DOHH2 (cell line): ENCODE measurements at regions not wholly inside any gene's neighbourhood (a gene's known extent, or its start where the extent isn't known, plus 50 kb on each side); places are given as distances from the start of the nearest gene placed in this dataset.

Source experiments
- H3F3A ChIP-seq: fragments of 200-600 bp; sonication (generic), shearing (Covaris generic); 2 replicates; pipeline ENCODE4 v1.6.0; 2016; ENCODE audit warnings: antibody characterized with exemption, mild to moderate bottlenecking; ENCODE audit not compliant: control insufficient read depth, insufficient read depth
- H3K27ac ChIP-seq: fragments of 200-600 bp; sonication (generic); 2 replicates; pipeline ENCODE4 v1.5.1; 2014; ENCODE audit warnings: low read depth, mild to moderate bottlenecking, low read length, moderate library complexity
- H3K27me3 ChIP-seq: fragments of 200-600 bp; sonication (generic); 2 replicates; pipeline ENCODE4 v1.6.1; 2014; ENCODE audit warnings: mild to moderate bottlenecking, low read length, mixed read lengths; ENCODE audit not compliant: control insufficient read depth
- H3K36me3 ChIP-seq: fragments of 200-600 bp; sonication (generic); 2 replicates; pipeline ENCODE4 v1.6.1; 2014; ENCODE audit warnings: mild to moderate bottlenecking, low read length, moderate library complexity, mixed read lengths; ENCODE audit not compliant: control insufficient read depth
- H3K4me1 ChIP-seq: fragments of 200-600 bp; sonication (generic); 2 replicates; pipeline ENCODE4 v1.6.1; 2014; ENCODE audit warnings: mild to moderate bottlenecking, low read length, mixed read lengths; ENCODE audit not compliant: control insufficient read depth
- H3K4me2 ChIP-seq: fragments of 200-600 bp; sonication (generic); 2 replicates; pipeline ENCODE4 v1.6.0; 2014; ENCODE audit warnings: mild to moderate bottlenecking, low read length, moderate library complexity
- H3K4me3 ChIP-seq: fragments of 200-600 bp; sonication (generic); 2 replicates; pipeline ENCODE4 v1.5.1; 2014; ENCODE audit warnings: mild to moderate bottlenecking, low read length, mixed read lengths
- H3K79me2 ChIP-seq: fragments of 200-600 bp; sonication (generic); 2 replicates; pipeline ENCODE4 v1.6.1; 2014; ENCODE audit warnings: mild to moderate bottlenecking, low read length, mixed read lengths; ENCODE audit not compliant: control insufficient read depth
- H3K9me2 ChIP-seq: fragments of 200-600 bp; sonication (generic); replicated peaks from 2 replicates; pipeline ENCODE4 v1.6.1; 2014; ENCODE audit warnings: mild to moderate bottlenecking, low read length, mixed read lengths; ENCODE audit not compliant: control insufficient read depth
- H3K9me3 ChIP-seq: fragments of 200-600 bp; sonication (generic); 2 replicates; pipeline ENCODE4 v1.6.1; 2014; ENCODE audit warnings: antibody characterized with exemption, low read length, mixed read lengths; ENCODE audit not compliant: control insufficient read depth, insufficient read depth
- H4K20me1 ChIP-seq: fragments of 200-600 bp; sonication (generic); 2 replicates; pipeline ENCODE4 v1.6.0; 2014; ENCODE audit warnings: low read depth, mild to moderate bottlenecking, antibody characterized with exemption, low read length, moderate library complexity; ENCODE audit not compliant: control insufficient read depth, insufficient read depth
- EZH2phosphoT487 ChIP-seq: fragments of 200-600 bp; sonication (generic); IDR thresholded peaks from 2 replicates; pipeline ENCODE4 v1.6.1; 2017; ENCODE audit warnings: borderline replicate concordance, mild to moderate bottlenecking, antibody characterized with exemption, low read length, moderate library complexity, mixed read lengths
- TF ChIP-seq, protein P1 (sequence below): fragments of 200-600 bp; sonication (generic); IDR thresholded peaks from one replicate; pipeline ENCODE4 v1.5.1; 2014; ENCODE audit warnings: antibody characterized with exemption, mild to moderate bottlenecking, low read depth, low read length; ENCODE audit not compliant: poor library complexity, severe bottlenecking

- Histone ChIP-seq H3K79me2 (no peaks in the 10 kb centered on the region), H3K4me2 (no peak overlapping the region), H3K27ac (no peak overlapping the region)
Measured at GRCh38 chr1:39110325-39110851, 84.2 kb downstream of the NDUFS5 start.

GRCh38 chr1:39110882-39111281 lies 84.7 kb downstream of the NDUFS5 start:
- H3K27ac ChIP-seq: no peak overlapping the region

More at GRCh38 chr1:39110325-39110851, 84.2 kb downstream of the NDUFS5 start:
- Histone ChIP-seq H4K20me1 (no peaks in the 10 kb centered on the region), H3K4me1 (peaks cover 7% of the 10 kb centered on the region; the same call in 1 of the 2 replicates), H3K9me2 (no peaks in the 10 kb centered on the region), H3K9me3 (no peaks in the 10 kb centered on the region), H3K36me3 (no peaks in the 10 kb centered on the region), H3K27me3 (peaks cover 70% of the 10 kb centered on the region), H3K4me3 (no peak overlapping the region), H3F3A (no peaks in the 10 kb centered on the region)
- TF ChIP-seq EZH2phosphoT487: no peak
- TF ChIP-seq, protein P1, sequence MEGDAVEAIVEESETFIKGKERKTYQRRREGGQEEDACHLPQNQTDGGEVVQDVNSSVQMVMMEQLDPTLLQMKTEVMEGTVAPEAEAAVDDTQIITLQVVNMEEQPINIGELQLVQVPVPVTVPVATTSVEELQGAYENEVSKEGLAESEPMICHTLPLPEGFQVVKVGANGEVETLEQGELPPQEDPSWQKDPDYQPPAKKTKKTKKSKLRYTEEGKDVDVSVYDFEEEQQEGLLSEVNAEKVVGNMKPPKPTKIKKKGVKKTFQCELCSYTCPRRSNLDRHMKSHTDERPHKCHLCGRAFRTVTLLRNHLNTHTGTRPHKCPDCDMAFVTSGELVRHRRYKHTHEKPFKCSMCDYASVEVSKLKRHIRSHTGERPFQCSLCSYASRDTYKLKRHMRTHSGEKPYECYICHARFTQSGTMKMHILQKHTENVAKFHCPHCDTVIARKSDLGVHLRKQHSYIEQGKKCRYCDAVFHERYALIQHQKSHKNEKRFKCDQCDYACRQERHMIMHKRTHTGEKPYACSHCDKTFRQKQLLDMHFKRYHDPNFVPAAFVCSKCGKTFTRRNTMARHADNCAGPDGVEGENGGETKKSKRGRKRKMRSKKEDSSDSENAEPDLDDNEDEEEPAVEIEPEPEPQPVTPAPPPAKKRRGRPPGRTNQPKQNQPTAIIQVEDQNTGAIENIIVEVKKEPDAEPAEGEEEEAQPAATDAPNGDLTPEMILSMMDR: no peak

GRCh38 chr1:39113109-39113743 lies 87.1 kb downstream of the NDUFS5 start:
- Histone ChIP-seq H3K27ac (no peak overlapping the region), H3K9me2 (no peaks in the 10 kb centered on the region), H3F3A (no peaks in the 10 kb centered on the region), H3K36me3 (no peaks in the 10 kb centered on the region), H3K9me3 (no peaks in the 10 kb centered on the region), H4K20me1 (no peaks in the 10 kb centered on the region), H3K4me2 (no peak overlapping the region), H3K79me2 (no peaks in the 10 kb centered on the region), H3K27me3 (peaks cover 67% of the 10 kb centered on the region), H3K4me3 (no peak overlapping the region), H3K4me1 (no peaks in the 10 kb centered on the region)
- TF ChIP-seq, protein P1: no peak

More at GRCh38 chr1:39110882-39111281, 84.7 kb downstream of the NDUFS5 start:
- H3F3A ChIP-seq: no peaks in the 10 kb centered on the region
- no peak overlapping the region for H3K4me2 ChIP-seq
- no peak overlapping the region for H3K4me3 ChIP-seq
- H3K9me2 ChIP-seq: no peaks in the 10 kb centered on the region
- H3K36me3 ChIP-seq: no peaks in the 10 kb centered on the region
- TF ChIP-seq, protein P1: no peak
- TF ChIP-seq EZH2phosphoT487: no peak
- peaks cover 70% of the 10 kb centered on the region for H3K27me3 ChIP-seq
- no peaks in the 10 kb centered on the region for H3K9me3 ChIP-seq
- no peaks in the 10 kb centered on the region for H3K79me2 ChIP-seq
- no peaks in the 10 kb centered on the region for H4K20me1 ChIP-seq
- peaks cover 5% of the 10 kb centered on the region; the same call in 1 of the 2 replicates for H3K4me1 ChIP-seq
